ENCODE measurements at regions not wholly inside any gene's neighbourhood (a gene's known extent, or its start where the extent isn't known, plus 50 kb on each side); places are given as distances from the start of the nearest gene placed in this dataset.
"Not testable (repeated sequence)": the region's sequence is repeated elsewhere in the genome, so short reads cannot be mapped to it uniquely, and the experiment has no call there.

DNA sequence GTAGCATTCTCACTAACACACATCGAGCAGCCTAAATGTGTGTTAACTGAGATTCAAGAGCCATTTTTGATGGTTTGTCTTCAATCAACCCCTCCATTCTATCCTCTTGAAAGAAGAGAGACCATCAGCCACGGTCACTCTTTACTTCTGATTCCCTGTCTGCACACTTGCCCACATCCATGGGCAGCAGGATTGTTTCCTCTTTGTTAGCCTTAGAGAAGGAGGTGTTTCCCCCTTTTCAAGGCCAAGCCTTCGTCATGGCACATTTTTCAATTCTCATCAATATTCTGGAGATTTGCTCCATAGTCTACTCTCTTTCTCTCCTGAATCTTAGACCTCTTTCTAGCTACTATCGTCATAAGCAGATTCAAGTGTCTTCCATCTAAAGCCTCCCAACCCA, 522.4 kb upstream of the NAALADL2 start:
- DNase-seq: no peak

DNA sequence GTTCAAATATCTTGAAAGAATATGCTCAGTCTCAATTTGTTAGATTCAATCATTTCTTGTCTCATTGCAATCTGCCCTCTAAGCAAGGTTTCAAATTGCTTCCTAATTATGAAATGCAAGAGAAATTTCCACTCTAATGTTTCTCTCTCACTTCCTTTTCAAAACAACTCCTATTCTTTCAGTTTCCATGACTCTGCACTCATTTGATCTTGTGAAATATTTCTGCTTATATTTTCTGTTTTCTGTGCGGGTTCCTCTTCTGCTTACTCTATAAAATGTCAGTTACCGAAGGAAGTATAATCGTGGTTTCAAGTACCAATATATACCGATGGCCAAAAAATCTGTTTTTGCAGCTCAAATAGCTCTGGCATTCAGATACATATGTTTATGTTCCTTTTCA, 521.9 kb upstream of the NAALADL2 start:
- DNase-seq: no peak

- no peak for DNase-seq
Measured at GRCh38 chr3:174340624-174341587, 518.2 kb upstream of the NAALADL2 start.

DNA sequence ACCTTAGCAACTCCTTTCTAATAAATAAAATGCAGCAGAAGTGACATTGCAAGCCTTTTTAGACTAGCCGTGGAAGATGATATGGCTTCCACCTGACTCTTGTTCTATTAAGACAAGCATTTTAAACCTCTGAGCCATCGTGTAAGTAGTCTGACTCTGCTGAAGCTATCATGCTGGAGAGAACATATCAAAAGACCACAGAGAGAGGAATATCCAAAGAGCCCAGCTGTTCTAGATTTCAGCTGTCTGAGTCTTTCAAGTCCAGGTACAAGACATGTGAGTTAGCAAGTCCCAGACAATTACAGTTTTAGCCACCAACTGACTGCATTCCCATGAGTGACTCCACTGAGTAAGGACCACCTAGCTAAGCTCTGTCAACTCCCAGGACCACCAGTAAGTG, 517.0 kb upstream of the NAALADL2 start:
- DNase-seq: no peak

DNA sequence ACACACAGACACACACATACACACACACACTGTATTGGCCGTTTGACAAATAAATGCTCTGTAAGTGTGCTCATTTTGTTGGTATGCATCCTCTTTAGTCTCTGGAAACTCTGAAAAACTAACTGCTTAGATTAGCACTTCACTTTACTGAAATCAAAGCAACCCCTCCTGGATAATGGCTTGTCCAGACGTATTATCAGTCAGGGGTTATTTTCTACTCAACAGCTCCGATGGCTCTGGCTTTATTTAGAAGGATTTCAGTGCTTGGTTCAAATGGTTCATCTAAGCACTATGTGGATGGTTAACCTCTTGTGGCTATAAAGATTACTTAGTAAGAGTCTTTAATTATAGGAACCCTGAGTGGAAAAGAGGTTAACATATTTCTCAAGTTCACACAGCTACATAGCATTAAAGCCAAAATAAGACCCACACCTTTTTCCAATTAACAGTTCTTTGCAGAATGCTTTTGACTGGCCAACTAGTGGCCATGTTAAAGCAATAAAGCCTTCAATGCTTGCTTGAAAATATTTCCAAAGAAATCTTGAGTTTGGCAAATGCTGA, 516.1 kb upstream of the NAALADL2 start:
- DNase-seq: no peak

GRCh38 chr3:174346141-174346540, 513.0 kb upstream of the NAALADL2 start:
- no peak for DNase-seq

DNA sequence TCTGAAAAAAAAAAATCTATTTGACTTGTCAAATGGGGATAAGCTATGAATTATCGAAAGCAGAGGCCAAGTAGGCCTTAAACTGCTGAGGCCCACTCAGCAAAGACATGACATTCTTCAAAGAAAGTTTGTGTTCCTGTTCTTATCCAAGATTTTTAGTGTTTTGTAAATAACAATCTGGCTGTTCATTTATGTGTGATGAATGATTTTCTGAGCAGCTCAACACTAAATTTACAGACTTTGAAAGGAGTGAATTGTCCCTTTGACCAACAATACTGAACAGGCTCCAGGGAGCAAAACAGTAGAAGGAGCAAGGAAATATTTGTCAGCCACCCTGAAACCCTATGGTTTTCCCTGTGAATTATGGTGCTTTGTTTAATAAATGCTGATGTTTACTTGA, 512.6 kb upstream of the NAALADL2 start:
- no peak for DNase-seq

- no peak for DNase-seq
Measured at GRCh38 chr3:174347474-174348138, 511.5 kb upstream of the NAALADL2 start.

- DNase-seq: no peak
Measured at GRCh38 chr3:174352227-174352626, 506.9 kb upstream of the NAALADL2 start.

DNA sequence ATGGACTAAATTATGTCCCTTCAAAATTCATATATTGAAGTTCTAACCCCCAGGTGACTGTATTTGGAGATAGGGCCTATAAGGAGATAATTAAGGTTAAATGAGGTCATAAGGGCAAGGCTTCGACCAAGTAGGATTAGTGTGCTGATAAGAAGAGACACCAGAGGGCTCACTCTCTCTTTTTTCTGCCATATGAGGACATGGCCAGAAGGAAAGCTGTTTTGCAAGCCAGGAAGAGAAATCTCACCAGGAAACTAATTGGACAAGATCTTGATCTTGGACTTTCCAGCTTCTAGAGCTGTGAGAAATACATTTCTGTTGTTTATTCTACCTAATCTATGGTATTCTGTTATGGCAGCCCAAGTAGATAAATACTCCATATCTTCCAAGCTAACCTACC, 503.6 kb upstream of the NAALADL2 start:
- DNase-seq: no peak

DNA sequence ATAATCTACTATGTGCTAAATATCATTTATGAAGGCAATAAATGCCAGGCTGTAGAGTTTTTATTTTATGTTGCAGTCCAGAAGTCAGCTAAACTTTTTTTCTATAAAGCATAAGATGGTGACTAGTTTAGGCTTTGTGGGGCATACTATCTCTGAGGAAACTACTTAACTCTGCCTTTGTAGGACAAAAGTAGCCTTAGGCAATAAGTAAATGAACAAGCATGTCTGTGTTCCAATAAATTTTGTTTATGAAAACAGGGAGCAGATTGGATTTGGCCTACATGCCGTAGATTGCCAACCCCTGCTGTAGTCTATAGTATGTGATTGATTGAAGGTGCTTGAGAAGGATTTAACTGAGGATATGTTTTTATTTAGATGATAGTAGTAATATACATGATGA, 502.5 kb upstream of the NAALADL2 start:
- no peak for DNase-seq

GRCh38 chr3:174358252-174358651, 500.9 kb upstream of the NAALADL2 start:
- DNase-seq: no peak

DNA sequence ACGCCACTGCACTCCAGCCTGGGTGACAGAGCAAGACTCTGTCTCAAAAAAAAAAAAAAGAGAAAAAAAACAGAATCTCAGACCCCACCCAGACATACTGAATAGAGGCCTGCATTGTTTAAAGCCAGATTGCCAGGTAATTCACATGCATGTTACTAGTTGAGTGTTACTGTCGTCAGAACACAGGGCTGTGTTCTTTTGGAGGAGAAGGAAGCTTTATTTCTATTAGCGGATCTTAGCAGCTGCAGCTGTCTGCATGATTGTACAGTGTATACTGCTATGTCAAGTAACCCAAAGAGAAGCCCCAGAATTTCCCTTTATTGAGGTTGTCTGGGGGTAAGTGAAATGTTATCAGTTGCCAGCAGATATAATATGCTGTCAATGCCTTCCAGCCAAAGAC, 496.6 kb upstream of the NAALADL2 start:
- no peak for DNase-seq

- DNase-seq: no peak
Measured at GRCh38 chr3:174363256-174363655, 495.9 kb upstream of the NAALADL2 start.

DNA sequence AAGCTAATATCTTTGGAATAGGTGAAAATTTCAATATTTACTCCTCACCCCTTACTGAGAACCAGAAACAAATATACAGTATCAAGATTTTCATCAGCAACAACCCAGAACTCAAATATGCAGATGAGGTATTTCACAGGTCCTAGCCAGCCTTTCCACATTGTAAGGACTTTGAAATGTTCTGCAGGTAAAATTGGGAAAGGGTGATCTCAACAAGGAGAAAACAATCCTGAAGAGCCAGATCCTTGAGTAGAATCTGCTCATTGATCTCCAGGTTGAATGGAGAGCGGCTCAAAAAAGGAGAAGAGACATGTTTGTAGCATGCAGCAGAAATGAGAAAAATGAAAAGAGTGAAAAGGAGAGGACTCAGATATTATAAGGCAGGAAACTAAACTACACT, 493.3 kb upstream of the NAALADL2 start:
- no peak for DNase-seq

DNA sequence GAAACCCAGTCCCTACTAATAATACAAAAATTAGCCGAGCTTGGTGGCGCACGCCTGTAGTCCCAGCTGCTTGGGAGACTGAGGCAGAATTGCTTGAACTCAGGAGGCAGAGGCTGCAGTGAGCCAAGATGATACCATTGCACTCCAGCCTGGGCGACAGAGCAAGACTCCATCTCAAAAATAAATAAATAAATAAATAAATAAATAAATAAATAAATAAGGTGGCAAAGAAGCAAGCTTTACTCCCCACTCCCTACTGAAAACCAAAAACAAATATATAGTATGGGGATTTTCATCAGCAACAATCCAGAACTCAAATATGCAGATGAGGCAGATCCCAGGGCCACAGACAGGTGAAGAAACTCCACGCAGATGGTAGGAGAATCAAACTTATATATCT, 492.2 kb upstream of the NAALADL2 start:
- DNase-seq: not testable (repeated sequence)

DNA sequence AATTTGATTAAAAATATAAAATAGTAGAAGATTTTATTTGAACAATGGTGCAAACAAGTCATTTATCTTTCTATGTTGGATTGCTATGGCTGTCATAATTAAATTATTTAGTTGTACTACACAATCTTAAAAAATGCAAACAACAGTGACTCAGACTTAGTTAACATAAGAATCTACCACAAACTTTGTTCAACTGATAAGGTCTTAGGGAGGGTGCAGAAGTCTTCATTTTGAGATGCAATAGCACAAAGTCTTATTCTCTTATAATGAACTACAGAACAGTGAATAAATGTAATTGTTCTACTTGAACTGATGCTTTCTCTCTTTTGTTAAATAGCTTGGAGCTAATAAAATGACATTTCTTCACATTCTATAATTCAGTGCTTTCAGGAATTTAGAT, 482.8 kb upstream of the NAALADL2 start:
- DNase-seq: no peak

DNA sequence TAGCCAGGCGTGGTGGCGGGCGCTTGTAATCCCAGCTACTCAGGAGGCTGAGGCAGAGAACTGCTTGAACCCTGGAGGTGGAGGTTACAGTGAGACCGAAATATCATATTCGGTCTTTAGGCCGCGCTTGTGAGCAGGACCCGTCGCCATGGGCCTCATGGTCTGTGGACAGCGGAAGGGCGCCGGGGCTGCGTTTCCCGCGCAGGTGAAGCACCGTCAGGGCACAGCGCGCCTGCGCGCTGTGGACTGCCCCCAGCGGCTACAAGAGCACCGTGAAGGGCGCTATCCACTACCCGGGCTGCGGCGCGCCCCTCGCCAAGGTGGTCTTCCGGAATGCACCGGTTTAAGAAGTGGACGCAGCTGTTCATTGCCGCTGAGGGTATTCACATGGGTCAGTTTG, 482.0 kb upstream of the NAALADL2 start:
- DNase-seq: no peak

DNA sequence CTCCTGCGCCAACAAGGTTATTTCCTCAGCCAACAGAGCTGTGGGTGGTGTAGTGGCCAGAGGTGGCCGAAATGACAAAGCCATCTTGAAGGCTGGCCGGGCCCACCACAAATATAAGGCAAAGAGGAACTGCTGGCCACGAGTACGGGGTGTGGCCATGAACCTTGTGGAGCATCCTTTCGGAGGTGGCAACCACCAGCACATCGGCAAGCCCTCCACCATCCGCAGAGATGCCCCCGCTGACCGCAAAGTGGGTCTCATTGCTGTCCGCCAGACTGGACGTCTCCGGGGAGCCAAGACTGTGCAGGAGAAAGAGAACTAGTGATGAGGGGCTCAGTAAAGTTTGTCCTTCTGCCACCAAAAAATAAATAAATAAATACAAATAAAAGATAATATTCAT, 481.4 kb upstream of the NAALADL2 start:
- DNase-seq: no peak

GRCh38 chr3:174382878-174383277, 476.3 kb upstream of the NAALADL2 start:
- DNase-seq: no peak

- DNase-seq: no peak
Measured at GRCh38 chr3:174387736-174388135, 471.4 kb upstream of the NAALADL2 start.

DNA sequence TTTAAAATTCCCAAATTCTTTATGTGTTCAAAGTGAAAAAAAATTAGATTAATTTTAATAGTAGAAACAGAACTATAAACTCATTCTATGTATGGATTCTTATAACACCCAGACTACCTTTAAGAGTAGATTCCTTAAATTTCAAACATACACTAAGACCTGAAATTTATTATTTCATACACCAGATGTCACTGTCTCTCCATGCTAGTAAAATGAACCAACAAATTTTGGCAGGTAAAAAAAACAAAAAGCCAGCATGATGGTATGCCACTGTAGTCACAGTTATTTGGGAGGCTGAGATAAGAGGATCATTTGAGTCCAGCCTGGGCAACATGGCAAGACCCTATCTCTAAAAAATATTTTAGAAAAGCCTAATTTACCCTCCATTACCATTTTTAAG, 461.3 kb upstream of the NAALADL2 start:
- no peak for DNase-seq

DNA sequence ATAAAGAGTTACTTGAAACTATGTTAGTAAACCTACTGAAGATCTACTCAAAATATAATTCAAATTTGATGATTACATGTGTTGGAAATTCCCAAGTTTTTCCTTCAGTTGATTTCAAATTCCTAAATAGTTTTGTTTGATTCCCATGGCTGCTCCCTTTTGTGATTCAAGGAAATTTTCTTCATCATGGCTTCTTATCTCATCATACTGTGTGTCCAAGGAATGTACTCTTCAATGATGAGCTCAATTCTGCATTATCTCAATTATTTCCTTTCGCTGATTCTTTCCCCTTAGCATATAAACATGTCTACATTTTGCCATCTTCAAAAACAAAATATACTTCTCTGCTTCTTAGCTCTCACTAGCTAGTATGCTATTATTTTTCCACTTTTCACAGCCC, 460.4 kb upstream of the NAALADL2 start:
- DNase-seq: no peak

DNA sequence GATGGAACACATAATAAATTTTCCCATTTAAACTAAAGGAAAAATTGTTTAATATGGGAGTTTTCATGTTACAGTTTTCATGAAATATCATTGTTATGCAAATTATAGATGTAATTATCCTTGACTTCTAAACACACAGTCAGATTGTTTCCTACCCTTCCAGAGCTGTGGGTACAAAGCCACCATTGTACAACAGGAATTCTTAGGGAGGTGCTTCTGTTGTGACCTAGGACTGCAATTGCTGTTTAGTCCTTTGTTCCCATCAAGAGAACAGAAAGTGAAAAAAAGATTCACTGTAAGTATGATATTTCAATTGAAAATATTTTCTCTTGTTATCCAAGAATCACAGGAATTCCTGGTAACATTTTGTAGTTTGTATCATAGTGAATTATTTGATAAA, 455.3 kb upstream of the NAALADL2 start:
- no peak for DNase-seq
